ENCODE measurements at regions not wholly inside any gene's neighbourhood (a gene's known extent, or its start where the extent isn't known, plus 50 kb on each side); places are given as distances from the start of the nearest gene placed in this dataset.

- Mint-ChIP-seq H3K4me1 (peaks cover 16% of the 10 kb centered on the region), H3K27ac (no peak overlapping the region), H3K36me3 (peaks cover 26% of the 10 kb centered on the region), H3K27me3 (ENCODE audit: low read depth) (peaks cover 73% of the 10 kb centered on the region), H3K4me3 (no peak overlapping the region), H3K9me3 (peaks cover 43% of the 10 kb centered on the region)
- DNase-seq (ENCODE audit: low spot score in 2 of 2, unreplicated experiment in 2 of 2) = no peak
- TF ChIP-seq CTCF (IDR thresholded peaks at IDR 0.05; ENCODE audit: unreplicated experiment) = no peak
Measured at GRCh38 chr6:55664591-55665587, 85.9 kb upstream of the HMGCLL1 start.

GRCh38 chr6:55663914-55664313 is 84.9 kb upstream of the HMGCLL1 start:
- H3K27ac Mint-ChIP-seq = no peak overlapping the region
- peaks cover 26% of the 10 kb centered on the region for H3K4me1 Mint-ChIP-seq
- TF ChIP-seq CTCF (IDR thresholded peaks at IDR 0.05; ENCODE audit: unreplicated experiment) = no peak
- no peak overlapping the region for H3K4me3 Mint-ChIP-seq
- peaks cover 43% of the 10 kb centered on the region for H3K9me3 Mint-ChIP-seq
- H3K27me3 Mint-ChIP-seq (ENCODE audit: low read depth) = peaks cover 64% of the 10 kb centered on the region
- no peak for DNase-seq (ENCODE audit: low spot score in 2 of 2, unreplicated experiment in 2 of 2)
- peaks cover 26% of the 10 kb centered on the region for H3K36me3 Mint-ChIP-seq

DNA sequence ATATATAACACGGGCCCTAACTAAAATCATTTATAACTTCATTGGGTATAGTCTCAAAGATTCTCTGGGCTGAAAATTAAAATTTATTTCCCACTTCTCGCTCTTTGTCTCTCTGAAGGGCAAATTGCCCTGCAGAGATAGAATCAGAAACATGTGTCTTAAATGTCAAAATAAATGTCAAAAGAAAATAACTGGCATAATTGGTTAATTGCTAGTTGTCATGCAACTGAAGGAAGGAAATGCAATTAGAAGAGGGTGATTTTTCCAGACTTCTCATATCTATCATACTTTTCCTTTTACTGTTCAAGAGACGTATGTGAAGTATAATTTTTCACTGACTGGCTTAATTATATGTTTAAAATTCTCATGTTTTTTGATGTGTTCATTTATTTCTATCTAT is 80.3 kb upstream of the HMGCLL1 start:
- no peak for TF ChIP-seq CTCF (IDR thresholded peaks at IDR 0.05; ENCODE audit: unreplicated experiment)
- Mint-ChIP-seq H3K27me3 (ENCODE audit: low read depth) (peaks cover 68% of the 10 kb centered on the region), H3K4me1 (peaks cover 12% of the 10 kb centered on the region), H3K9me3 (peaks cover 42% of the 10 kb centered on the region), H3K36me3 (peaks cover 30% of the 10 kb centered on the region), H3K27ac (no peak overlapping the region), H3K4me3 (no peak overlapping the region)
- no peak for DNase-seq (ENCODE audit: low spot score in 2 of 2, unreplicated experiment in 2 of 2)

DNA sequence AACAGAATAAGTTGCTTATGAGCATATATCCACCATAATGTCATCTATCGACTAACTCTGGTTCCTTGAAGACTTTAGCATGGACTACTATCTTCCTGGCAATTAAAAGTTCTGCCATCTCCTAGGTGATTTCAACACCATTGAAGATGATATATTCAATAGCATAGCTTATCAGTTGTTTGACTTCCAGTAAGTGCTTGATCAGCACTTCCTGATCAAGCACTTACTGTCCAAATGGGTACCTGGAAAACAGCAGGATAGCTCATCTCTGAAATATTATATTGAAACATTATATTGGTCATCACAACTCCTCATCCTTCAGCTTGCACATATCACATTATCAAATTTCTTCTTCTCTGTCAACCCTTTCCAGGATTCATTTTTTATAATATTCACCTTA is 75.5 kb upstream of the HMGCLL1 start:
- H3K36me3 Mint-ChIP-seq = peaks cover 3% of the 10 kb centered on the region
- no peak overlapping the region for H3K4me3 Mint-ChIP-seq
- no peak for DNase-seq (ENCODE audit: low spot score in 2 of 2, unreplicated experiment in 2 of 2)
- no peak for TF ChIP-seq CTCF (IDR thresholded peaks at IDR 0.05; ENCODE audit: unreplicated experiment)
- H3K27me3 Mint-ChIP-seq (ENCODE audit: low read depth) = peaks cover 76% of the 10 kb centered on the region
- H3K27ac Mint-ChIP-seq = no peak overlapping the region
- H3K4me1 Mint-ChIP-seq = peaks cover 13% of the 10 kb centered on the region
- peaks cover 4% of the 10 kb centered on the region for H3K9me3 Mint-ChIP-seq

DNA sequence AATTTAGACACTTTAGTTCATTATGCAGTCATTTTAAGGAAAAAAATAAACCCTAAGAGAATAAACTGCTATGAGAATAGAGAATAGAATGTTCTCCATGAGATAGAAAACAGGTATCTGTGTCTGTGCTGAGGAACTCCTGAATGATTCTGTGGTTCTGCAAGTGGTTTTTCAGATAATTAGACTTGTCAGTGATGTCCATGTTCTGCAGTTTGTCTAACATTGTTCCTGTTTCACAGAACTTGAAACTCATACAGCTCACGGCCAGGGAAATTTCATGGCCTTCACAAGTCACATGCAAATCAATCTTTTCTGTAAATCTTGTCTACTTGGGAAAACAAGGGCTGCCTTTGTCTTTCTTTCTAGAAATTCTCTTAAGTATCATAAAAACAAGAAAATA is 73.4 kb upstream of the HMGCLL1 start:
- no peak overlapping the region for H3K27ac Mint-ChIP-seq
- no peak overlapping the region for H3K4me3 Mint-ChIP-seq
- DNase-seq (ENCODE audit: low spot score in 2 of 2, unreplicated experiment in 2 of 2) = no peak
- peaks cover 77% of the 10 kb centered on the region for H3K27me3 Mint-ChIP-seq (ENCODE audit: low read depth)
- peaks cover 6% of the 10 kb centered on the region for H3K4me1 Mint-ChIP-seq
- peaks cover 2% of the 10 kb centered on the region for H3K36me3 Mint-ChIP-seq
- H3K9me3 Mint-ChIP-seq = peaks cover 2% of the 10 kb centered on the region
- TF ChIP-seq CTCF (IDR thresholded peaks at IDR 0.05; ENCODE audit: unreplicated experiment) = no peak

All from mesothelial cell of epicardium (in vitro differentiated cells).